HG03575 (cell line): ENCODE measurements at regions not wholly inside any gene's neighbourhood (a gene's known extent, or its start where the extent isn't known, plus 50 kb on each side); places are given as distances from the start of the nearest gene placed in this dataset.

Experiments used
- ATAC-seq: cut with Tn5 transposase; IDR thresholded peaks from one replicate; pipeline ENCODE4 v1.9.1; 2021; ENCODE audit not compliant: unreplicated experiment, insufficient number of reproducible peaks, low FRiP score; ENCODE audit errors: extremely low read depth

GRCh38 chr18:1998121-1998520 is 573.2 kb downstream of the METTL4 start:
- ATAC-seq: no peak

DNA sequence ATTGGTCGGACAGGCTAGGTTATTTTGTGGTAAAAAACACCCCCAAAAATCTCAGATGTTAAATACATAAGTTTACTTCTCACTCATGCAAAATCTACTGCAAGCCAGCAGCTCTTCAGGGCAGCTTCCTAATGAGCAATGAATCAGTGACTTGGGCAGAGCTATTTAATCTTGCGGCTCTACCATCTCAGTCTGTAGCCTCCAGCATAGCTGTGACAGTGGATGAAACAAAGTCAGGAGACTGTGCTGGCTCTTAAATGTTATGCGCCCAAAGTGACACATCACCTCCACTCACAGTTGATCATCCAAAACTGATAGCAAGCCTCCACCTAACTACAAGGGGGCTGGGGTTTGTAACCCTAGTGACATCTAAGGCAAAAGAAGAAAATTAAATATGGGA is 571.9 kb downstream of the METTL4 start:
- ATAC-seq: no peak

DNA sequence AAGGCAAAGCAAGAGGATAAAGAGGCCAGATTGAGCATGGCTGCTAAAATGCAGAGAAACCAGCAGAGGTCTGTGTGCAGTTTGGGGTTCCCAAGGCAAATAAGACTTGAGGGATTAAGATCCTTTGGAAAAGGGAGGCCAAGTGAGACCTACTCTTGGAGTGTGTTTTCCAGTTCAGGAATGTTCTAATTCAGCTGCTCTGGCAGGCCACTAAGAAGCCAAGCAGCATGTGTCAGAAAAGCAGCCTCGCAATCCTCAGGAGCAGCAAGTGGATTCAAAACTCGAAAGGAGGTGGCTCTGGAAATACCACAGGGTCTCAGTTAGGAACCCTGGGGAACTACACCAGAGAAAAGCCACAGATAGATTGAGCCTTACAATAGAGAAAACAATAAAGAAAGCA is 569.2 kb downstream of the METTL4 start:
- ATAC-seq: no peak

DNA sequence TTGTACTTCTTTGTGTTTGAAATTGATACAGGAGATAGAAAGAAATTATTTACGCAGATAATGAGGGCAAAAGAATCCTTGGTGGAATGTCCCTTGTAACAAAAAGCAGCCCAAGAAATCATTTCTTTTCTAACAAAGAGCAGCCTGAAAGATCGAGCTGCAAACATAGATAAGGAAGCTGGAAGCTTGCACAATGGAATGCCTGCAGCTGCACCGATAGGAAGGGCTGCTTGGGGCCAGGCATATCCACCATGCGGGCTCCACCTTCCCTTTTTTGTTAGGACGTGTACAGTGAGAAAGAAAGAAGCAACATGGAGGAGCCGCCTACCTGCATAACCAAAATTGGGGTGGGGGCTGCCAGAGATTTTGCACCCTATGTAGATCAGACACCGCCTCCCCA is 568.7 kb downstream of the METTL4 start:
- no peak for ATAC-seq

- ATAC-seq: no peak
Measured at GRCh38 chr18:2009942-2010697, 561.2 kb downstream of the METTL4 start.

- ATAC-seq: no peak
Measured at GRCh38 chr18:2027016-2027415, 544.3 kb downstream of the METTL4 start.

DNA sequence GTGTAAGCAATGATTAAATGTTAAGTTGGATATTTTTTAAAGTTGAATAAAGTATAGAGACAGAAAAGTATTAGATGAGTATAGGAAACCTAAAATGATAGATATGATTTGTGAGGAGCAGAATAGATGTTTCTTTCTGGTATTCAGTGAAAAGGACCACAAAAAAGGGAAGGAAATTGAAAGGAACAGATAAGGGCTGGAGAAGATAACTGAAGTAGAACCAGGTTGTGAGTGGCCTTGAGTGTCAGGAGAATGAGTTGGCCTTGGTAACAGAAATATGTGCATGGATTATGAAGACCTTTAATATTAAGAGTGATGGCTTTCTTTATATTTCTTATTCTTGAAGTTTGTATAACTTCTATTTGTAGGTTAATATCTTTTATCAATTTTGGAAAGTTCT is 543.5 kb downstream of the METTL4 start:
- no peak for ATAC-seq

- ATAC-seq: no peak
Measured at GRCh38 chr18:2028986-2029385, 542.3 kb downstream of the METTL4 start.

DNA sequence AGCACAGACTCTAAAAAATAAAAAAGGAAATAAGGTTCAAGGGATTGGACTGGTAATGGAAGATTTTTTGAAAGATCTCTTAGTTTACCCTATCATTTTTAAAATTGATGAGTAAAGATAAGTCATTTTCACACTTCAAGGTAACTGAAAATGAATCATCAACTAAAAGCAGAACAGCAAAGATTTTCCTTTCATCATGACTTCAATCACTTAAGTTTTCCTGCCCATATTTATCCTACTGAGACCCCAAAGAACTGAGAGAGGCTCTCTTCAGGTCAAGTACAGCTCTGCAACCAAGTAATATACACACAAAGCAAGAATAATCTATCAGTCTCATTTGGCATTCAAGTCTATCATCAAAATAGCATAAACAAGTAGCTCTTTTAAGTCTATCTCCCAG is 540.7 kb downstream of the METTL4 start:
- no peak for ATAC-seq

GRCh38 chr18:2032036-2032435 is 539.3 kb downstream of the METTL4 start:
- ATAC-seq: no peak

GRCh38 chr18:2035056-2035455 is 536.2 kb downstream of the METTL4 start:
- no peak for ATAC-seq

GRCh38 chr18:2036086-2036485 is 535.2 kb downstream of the METTL4 start:
- no peak for ATAC-seq

GRCh38 chr18:2040279-2040678 is 531.0 kb downstream of the METTL4 start:
- ATAC-seq: no peak

GRCh38 chr18:2049986-2050385 is 521.3 kb downstream of the METTL4 start:
- ATAC-seq: no peak

DNA sequence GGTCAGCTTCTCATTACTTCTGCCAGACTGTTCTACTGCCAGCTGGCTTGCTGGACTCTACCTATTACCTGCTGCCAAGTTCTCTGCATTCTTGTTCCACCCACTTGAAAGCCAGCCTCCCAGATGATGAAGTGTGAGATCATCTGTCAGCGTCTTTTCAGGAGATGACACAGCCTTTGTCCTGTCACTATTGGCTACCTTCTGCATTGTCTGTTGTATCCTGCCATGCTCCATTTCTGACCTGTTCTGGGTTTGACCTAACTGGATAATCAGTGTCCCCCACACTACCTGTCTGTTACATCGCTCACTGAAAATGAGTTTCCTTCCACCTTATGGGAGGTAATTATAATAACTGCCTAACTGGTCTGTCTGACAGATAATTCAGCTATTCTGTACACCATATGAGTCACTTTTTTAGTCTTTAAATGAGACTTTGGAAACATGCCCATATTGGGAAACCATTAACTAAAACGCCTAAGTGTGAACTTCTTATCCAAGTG is 520.6 kb downstream of the METTL4 start:
- ATAC-seq: no peak

DNA sequence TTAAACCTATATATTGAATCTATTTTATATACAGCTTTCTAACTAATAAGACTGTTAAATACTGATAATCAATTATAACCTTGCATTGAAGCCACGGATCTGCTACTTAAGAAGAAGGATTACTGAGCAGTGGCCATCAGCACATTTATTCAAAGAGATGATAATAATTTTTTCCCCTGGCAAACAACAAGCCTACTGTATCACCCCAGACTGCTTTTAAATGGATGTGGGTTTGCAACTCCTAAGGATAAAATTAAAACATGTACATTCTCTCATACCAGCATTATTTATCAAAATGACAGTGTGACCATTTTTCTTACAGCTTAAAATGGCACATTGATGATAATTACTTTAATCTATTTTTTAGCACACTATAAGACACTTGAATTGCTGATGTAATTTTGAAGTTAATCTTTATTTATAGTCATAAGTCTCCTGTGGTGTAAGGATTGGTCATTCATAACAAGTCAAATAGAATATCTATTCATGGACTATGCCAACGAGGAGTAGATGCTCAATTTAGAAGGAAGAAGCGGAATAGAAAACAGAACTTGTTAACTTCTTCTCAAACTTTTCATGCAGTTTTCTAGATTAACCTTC is 517.7 kb downstream of the METTL4 start:
- ATAC-seq: no peak

GRCh38 chr18:2059336-2059735 is 512.0 kb downstream of the METTL4 start:
- ATAC-seq: no peak

GRCh38 chr18:2060086-2060485 is 511.2 kb downstream of the METTL4 start:
- ATAC-seq: no peak

DNA sequence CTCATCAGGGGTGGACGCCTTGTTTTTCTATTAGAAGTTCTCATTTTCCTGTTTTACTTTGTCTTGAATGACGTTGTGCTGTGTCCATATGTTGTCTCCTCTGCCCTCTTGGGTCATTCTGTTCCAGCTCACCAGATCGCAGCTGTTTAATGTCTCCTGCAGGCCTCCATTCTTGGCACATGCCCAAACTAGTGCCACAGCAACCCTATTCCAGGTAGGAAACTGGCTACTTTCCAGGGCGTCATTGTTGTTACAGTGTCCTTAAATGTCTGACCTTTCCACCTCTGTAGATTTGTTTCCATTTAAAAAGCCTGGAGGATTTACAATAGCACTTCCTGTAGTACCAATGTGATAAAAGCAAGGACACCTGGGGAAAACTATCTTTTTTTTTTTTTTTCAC is 500.7 kb downstream of the METTL4 start:
- ATAC-seq: no peak

DNA sequence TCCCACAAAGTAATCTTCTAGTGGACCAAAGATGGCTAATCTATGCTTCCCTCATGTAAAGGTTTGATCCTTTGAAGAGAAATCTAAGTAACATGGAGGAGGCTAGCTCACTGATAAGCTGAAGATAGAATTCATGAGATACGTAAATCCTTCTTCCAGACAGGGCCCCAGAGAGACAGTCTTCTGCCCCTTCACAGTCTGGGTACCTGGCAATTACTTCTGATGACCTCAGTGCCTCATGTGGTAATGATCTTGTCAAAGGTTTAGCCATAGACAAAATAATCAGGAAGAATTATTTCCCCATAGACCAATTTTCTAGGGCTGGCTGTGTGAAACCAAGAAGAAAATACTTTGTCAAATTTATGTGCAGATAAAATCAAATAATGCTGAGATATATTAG is 495.8 kb downstream of the METTL4 start:
- no peak for ATAC-seq

GRCh38 chr18:2082676-2083075 is 488.6 kb downstream of the METTL4 start:
- ATAC-seq: no peak
